ENCODE measurements at regions not wholly inside any gene's neighbourhood (a gene's known extent, or its start where the extent isn't known, plus 50 kb on each side); places are given as distances from the start of the nearest gene placed in this dataset.
"Not testable (repeated sequence)": the region's sequence is repeated elsewhere in the genome, so short reads cannot be mapped to it uniquely, and the experiment has no call there.

DNA sequence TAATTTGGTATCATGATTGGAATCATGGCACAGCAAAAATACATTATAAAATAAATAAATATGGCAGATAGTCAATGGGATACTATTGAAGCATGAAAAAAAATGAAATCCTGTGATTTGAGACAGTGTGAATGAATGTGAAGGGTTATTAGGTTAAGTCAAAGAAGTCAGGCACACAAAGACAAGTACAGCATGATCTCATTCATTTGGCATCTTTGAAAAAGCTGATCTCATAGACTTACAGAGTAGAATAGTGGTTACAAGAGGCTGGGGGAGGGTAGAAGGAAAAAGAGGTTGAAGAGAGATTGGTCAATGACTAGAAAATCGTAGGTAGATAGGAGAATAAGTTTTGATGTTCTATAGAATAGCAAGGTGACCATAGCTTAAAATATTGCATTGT, 295.1 kb upstream of the SLITRK5 start:
- DNase-seq = no peak

- no peak for DNase-seq
These were observed 287.1 kb upstream of the SLITRK5 start for GRCh38 chr13:87384099-87384498.

DNA sequence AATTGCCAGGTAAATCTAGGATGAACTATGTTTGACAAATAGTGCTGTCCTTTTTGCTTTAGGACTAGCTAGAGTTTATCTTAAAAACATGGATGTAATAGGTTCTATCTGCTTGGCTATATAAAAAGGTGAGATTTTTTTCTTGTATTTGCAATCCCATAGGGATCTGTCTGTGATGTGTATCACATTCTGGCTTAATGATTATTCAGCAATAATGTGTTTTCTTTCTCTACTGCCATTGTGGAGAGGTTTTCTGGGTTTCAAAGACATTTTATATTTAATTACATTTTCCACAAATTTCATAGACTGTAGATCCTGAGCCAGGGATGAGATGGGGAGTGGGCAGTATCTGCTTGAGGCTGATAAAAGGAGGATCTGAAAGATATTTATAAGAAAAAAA, 277.8 kb upstream of the SLITRK5 start:
- no peak for DNase-seq

DNA sequence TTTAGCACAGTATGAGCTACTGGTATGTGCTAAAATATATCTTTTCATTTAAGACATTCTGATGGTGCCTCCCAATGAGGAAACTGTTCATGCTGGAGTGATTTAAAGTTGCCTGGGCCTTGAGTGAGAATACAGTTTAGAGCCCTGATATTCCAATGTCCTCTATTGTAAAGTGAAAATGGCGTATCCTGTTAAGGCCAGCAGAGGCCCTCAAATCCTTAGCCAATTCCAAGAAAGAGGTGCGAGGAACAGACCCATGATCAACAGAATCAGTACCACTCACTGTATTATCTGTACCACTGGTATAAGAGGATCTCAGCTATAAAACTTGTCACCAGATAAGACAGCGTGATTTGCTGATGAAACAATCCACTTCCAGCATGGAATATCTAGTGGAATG, 273.1 kb upstream of the SLITRK5 start:
- no peak for DNase-seq

DNA sequence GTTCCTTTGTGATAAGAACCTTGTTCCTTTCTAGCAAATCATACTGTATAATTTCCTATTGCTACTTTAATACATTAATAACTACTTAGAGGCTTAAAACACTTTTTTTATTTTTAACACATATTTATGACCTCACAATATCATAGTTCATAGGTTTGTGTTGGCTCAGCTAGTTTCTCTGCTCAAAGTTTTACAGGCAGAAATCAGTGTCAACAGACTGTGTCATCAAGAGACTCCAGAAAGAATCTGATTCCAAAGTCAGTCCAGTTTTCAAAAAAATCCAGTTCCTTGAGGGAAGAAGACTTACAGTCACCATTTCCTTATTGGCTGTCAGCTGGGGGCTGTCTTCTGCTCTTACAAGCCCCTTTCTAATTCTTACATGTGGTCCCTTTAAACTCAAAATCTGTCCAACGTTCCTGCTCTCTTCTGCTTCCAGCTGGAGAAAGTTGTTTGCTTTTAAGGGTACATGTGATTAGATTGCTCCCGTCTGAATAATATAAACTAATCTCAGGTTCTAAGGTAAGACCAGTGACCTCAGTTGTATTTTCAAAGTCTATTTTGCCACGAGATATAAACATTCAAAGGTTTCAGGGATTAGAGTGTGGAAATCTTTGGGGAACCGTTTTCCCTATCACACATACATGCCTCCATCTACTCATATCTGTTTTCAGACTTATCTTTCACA, 267.3 kb upstream of the SLITRK5 start:
- no peak for DNase-seq

GRCh38 chr13:87426742-87427141, 244.4 kb upstream of the SLITRK5 start:
- no peak for DNase-seq

GRCh38 chr13:87444135-87444534, 227.0 kb upstream of the SLITRK5 start:
- no peak for DNase-seq

GRCh38 chr13:87452281-87452680, 218.9 kb upstream of the SLITRK5 start:
- DNase-seq = no peak

DNA sequence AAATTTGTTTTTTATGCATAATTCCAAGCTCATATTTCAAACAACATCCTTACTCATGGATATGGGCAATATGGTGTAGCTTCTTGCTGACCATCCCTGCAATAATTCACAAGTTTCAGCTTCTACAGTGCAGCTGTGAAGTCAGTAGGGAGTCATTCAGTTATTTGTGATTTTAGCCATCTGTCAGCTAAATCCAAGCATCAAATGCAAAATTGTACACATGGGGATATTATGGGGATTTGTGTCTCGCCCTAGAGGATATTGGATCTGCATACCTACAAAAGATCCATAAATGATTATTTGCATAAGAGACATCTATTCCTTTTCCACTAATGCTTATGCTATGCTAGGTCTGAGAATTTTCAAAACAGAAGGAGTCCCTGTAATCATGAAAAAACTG, 217.9 kb upstream of the SLITRK5 start:
- DNase-seq = no peak

DNA sequence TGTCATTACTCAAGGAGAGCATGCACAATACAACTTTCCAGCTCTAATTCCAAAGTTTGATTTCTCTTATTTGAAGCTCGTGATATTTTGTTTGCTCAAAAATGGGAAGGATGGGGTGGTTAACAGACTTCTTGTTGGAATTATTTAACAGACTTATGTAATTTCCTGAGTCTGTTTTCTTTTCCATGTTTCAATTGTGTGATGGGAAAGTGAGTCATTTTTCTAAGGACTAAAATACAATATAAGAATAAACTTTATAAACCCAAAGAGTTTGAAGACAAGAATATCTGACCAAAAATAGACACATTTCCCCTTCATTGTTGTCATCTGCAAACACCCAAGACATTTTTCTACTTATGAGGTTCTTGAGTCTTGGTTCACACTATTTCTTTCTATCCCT, 211.8 kb upstream of the SLITRK5 start:
- DNase-seq = no peak

GRCh38 chr13:87497426-87497825, 173.7 kb upstream of the SLITRK5 start:
- no peak for DNase-seq

- no peak for DNase-seq
These were observed 172.5 kb upstream of the SLITRK5 start for GRCh38 chr13:87498681-87499080.

GRCh38 chr13:87524775-87525174, 146.4 kb upstream of the SLITRK5 start:
- DNase-seq = no peak

DNA sequence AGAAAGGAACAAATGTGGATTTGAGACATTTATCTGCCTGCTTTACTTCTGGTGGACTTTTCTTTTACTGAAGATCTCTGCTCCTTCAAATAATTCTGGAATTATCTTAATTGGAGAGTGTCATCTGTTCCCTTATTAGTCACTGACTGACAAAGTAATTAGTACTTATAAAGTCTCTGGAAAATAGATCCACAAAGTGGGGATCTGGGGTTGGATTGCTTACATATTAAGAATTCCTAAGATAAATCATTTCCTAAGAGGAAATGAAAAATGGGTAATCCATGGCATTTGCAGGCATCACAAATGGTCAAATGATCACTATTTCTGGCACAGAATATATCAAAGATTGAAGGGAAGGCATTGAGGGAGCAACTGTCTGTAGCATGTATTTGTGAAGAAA, 137.4 kb upstream of the SLITRK5 start:
- DNase-seq = no peak

DNA sequence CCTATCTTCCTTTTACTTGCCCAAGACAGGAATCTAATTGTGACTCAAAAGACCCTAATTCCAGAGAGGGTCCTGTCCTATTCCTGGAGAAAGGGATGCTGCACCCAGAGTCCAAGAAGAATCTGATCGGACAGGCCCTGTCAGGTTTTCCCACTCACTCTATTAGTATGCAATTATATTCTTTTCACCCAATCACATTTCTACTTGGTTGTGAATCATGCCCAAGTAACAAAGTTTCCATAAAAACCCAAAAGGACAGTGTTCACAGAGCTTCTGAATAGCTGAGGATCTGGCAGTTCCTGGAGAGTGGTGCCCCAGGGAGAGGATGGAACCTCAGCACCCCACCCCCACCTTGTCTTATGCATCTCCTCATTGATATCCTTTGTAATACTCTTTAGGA, 135.3 kb upstream of the SLITRK5 start:
- DNase-seq = no peak

DNA sequence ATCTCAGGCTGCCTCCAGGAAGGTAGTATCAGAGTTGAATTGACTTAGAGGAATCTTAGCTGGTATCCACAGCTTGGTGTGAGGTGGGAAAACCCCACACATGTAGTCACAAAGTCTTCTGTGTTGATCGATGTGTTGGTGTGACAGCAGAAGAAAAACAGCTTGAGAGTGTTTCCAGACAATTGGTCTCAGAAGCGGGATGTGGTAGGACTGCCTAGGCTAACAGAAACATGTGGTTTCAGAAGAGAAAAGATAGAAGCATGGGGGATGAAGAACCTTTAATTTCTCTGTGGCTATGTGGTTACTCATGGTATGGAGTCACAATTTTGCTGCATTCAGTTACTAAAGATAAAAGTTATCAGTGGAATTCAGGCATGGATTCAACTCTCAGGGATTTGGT, 134.7 kb upstream of the SLITRK5 start:
- no peak for DNase-seq

GRCh38 chr13:87536899-87537298, 134.3 kb upstream of the SLITRK5 start:
- DNase-seq = no peak

GRCh38 chr13:87537951-87538350, 133.2 kb upstream of the SLITRK5 start:
- DNase-seq = no peak

DNA sequence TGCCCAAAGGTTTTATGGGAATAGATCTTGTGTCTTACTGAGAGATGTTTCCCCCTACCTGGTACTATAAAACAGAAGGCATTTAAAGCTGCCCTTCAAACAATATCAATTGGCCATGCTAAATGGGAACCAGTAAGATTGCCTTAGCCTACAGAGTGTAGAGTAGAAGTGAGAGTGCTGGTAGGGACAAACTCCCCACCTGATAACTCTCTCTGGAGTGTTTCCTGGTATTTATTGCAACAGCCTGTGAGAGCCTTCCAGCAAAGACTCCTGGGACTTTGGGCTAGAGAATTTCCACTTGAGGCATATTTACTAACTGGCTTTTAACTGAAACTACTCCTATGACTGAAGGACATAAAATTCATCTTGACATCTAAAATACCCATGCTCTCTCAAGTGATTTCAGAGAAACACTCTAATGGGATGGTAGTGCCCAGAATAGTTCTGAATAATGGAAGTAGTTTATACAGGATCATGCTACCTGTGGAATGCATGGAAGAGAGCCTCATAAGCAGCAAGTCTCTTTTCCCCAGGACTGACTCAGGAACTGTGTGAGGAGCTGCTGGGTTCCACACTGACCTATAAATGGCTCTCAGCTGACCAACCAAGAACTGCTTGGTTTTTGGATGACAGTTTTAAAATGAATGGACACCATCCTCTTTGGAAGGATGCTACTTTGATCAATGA, 132.7 kb upstream of the SLITRK5 start:
- DNase-seq = no peak

DNA sequence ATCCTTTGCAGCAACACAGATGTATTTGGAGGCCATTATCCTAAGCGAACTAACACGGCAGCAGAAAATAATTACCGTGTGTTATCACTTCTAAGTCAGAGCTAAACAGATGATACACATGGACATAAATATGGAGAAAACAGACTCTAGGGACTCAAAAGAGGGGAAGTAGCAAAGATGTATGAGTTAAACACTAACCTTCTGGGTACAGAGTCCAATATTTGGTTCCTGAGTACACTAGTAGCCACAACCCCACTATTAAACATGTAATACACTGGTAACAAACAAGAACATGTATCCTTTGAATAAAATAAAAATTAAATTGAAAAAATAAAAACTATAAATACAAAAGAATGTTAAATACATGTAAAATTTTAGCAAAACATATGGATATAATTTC, 118.0 kb upstream of the SLITRK5 start:
- DNase-seq = no peak

GRCh38 chr13:87554045-87554444, 117.1 kb upstream of the SLITRK5 start:
- no peak for DNase-seq

DNA sequence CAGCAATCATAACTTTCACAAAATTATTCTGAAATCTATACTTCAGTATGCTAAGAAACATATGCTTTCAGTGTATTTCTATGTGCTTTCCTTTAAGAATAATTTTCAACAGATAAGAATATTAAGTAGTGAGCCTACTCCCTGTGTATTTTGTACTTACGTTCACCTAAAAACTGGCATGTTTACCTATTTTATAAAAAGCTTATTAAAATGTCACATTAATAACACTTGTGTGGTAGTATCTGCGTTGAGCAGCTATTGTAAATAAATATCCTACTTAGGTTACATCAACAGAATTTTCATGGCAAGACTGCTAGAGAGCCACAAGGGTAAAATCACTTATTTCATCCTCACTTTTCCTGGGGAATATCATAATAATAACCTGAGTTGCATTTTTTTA, 113.4 kb upstream of the SLITRK5 start:
- DNase-seq = no peak

DNA sequence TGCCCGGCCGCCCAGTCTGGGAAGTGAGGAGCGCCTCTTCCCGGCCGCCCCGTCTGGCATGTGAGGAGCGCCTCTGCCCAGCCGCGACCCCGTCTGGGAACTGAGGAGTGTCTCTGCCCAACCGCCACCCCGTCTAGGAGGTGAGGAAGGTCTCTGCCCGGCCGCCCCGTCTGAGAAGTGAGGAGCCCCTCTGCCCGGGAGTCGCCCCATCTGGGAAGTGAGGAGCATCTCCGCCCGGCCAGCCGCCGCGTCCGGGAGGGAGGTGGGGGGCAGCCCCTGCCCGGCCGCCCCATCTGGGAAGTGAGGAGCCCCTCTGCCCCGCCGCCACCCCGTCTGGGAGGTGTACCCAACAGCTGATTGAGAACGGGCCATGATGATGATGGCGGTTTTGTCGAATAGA, 109.6 kb upstream of the SLITRK5 start:
- not testable (repeated sequence) for DNase-seq

- no peak for DNase-seq
These were observed 100.5 kb upstream of the SLITRK5 start for GRCh38 chr13:87570669-87571068.

GRCh38 chr13:87582399-87582798, 88.8 kb upstream of the SLITRK5 start:
- DNase-seq = no peak

All from suppressor macrophage treated with lipopolysaccharide for 4 hours (primary cell).